Spleen (tissue), 7 donors: ENCODE measurements at regions not wholly inside any gene's neighbourhood (a gene's known extent, or its start where the extent isn't known, plus 50 kb on each side); places are given as distances from the start of the nearest gene placed in this dataset.

Experiments
- CTCF ChIP-seq, 11 experiments: fragments of 200-600 bp in 7 of 11; fragments of 450-650 bp in 4 of 11; sonication (generic) in 4 of 11; IDR thresholded peaks in 8 of 11; conservative IDR thresholded peaks in 3 of 11; 1 replicate in 7 of 11; 2 replicates in 4 of 11; pipeline versions ENCODE4 v1.4.0 to v1.8.0; 2016 to 2021; ENCODE audit warnings: antibody characterized with exemption in 11 of 11, inconsistent platforms in 4 of 11, mild to moderate bottlenecking in 1 of 11
- POLR2AphosphoS5 ChIP-seq, 3 donors: sonication (generic); formaldehyde crosslinking; IDR thresholded peaks; one replicate each; pipeline ENCODE4 v1.5.1; 2017; ENCODE audit warnings: antibody characterized with exemption in 3 of 3
- donor health status: DM: no; HTN: no; CAD: no; lungs with moderate emphysema.
- donor health status: DM: no; HTN: no; CAD: no.
- donor health status: DM: no; HTN: no; CAD: no.

- TF ChIP-seq CTCF (IDR thresholded peaks at IDR 0.05 in 8 of 11, conservative IDR thresholded peaks at IDR 0.05 in 3 of 11) (no peak), POLR2AphosphoS5 (IDR thresholded peaks at IDR 0.05) (no peak)
These were observed 363.1 kb downstream of the PRELID2 start for GRCh38 chr5:145471831-145472612.
